ENCODE measurements at regions not wholly inside any gene's neighbourhood (a gene's known extent, or its start where the extent isn't known, plus 50 kb on each side); places are given as distances from the start of the nearest gene placed in this dataset.
A peak's percentile ranks its signal among the peaks of the same experiment; 100 is the strongest.

DNA sequence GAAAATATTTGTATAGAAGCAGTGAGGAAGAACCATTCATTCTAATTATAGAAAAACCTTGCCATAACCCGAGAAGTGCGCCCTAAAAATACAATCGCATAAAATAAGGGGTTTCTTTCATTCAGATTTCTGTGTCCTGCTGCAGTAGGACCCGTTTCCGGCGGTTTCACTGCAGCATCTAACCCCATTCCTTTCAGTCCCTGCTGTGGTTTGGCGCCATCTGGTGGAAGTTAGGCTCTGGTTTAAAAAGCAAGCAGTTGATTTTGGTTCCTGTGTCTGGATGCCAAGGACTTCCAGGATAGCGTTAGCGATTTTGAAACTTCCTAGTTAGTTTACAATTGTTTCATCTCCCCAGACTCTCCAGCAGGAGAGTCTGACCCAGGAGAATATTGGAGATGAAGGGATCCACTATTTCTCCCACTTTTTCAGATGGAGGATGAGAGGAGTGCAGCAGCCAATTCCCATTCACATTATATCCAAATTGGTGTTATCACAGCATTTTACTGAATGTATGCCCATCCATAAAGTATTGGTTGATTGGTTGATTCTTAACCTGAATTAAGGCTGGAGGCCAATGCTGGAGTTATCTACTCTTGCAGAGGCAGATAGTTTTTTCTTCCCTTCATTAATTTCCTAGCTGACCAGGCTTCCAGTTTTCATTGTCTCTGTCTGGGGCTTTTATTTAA, 128.8 kb upstream of the CACNA2D1 start:
- Histone ChIP-seq H3K4me3 (no peak overlapping the region), H3K27ac (ENCODE audit: low read depth) (no peak overlapping the region), H3K4me2 (no peak overlapping the region), H4K20me1 (replicated peaks; ENCODE audit: insufficient read depth) (no peaks in the 10 kb centered on the region), H3F3A (replicated peaks; ENCODE audit: low read depth) (no peaks in the 10 kb centered on the region), H3K9me2 (ENCODE audit: insufficient read depth) (no peaks in the 10 kb centered on the region), H3K36me3 (ENCODE audit: insufficient read depth) (no peaks in the 10 kb centered on the region), H3K4me1 (ENCODE audit: insufficient read depth) (no peaks in the 10 kb centered on the region), H3K27me3 (ENCODE audit: insufficient read depth) (no peaks in the 10 kb centered on the region), H3K79me2 (replicated peaks; ENCODE audit: insufficient read depth) (no peaks in the 10 kb centered on the region), H2AFZ (peak overlapping the region; percentile 14; the same call in 1 of the 2 replicates)
- ATAC-seq (peak; percentile 98), DNase-seq (ENCODE audit: low spot score) (peak; percentile 97)
- Mint-ChIP-seq H3K27ac (no peak overlapping the region; the same call in 1 of the 2 replicates), H3K9me3 (no peaks in the 10 kb centered on the region; the same call in 2 of the 3 replicates), H3K36me3 (ENCODE audit: low read depth) (no peaks in the 10 kb centered on the region), H3K4me1 (peaks cover 10% of the 10 kb centered on the region), H3K4me3 (no peak overlapping the region), H3K27me3 (ENCODE audit: insufficient read depth, low read depth, poor library complexity) (peaks cover 4% of the 10 kb centered on the region)
- TF ChIP-seq NANOG (IDR thresholded peaks at IDR 0.05; ENCODE audit: borderline replicate concordance) (peak; percentile 27; the same call in 1 of the 2 replicates), EZH2phosphoT487 (IDR thresholded peaks at IDR 0.05; ENCODE audit: unreplicated experiment) (no peak), EZH2 (IDR thresholded peaks at IDR 0.05; ENCODE audit: low read depth, unreplicated experiment) (no peak), STAT1 (IDR thresholded peaks at IDR 0.05; ENCODE audit: unreplicated experiment) (no peak), POLR2AphosphoS5 (IDR thresholded peaks at IDR 0.05; ENCODE audit: low read depth) (no peak), CREB1 (CRISPR knock-in tag; IDR thresholded peaks at IDR 0.05; ENCODE audit: low read depth) (no peak), JUNB (IDR thresholded peaks at IDR 0.05; ENCODE audit: unreplicated experiment) (no peak), ZNF114 (CRISPR knock-in tag; IDR thresholded peaks at IDR 0.05) (no peak), ZNF331 (CRISPR knock-in tag; IDR thresholded peaks at IDR 0.05; ENCODE audit: low read depth) (no peak)
- TF ChIP-seq, protein P1, sequence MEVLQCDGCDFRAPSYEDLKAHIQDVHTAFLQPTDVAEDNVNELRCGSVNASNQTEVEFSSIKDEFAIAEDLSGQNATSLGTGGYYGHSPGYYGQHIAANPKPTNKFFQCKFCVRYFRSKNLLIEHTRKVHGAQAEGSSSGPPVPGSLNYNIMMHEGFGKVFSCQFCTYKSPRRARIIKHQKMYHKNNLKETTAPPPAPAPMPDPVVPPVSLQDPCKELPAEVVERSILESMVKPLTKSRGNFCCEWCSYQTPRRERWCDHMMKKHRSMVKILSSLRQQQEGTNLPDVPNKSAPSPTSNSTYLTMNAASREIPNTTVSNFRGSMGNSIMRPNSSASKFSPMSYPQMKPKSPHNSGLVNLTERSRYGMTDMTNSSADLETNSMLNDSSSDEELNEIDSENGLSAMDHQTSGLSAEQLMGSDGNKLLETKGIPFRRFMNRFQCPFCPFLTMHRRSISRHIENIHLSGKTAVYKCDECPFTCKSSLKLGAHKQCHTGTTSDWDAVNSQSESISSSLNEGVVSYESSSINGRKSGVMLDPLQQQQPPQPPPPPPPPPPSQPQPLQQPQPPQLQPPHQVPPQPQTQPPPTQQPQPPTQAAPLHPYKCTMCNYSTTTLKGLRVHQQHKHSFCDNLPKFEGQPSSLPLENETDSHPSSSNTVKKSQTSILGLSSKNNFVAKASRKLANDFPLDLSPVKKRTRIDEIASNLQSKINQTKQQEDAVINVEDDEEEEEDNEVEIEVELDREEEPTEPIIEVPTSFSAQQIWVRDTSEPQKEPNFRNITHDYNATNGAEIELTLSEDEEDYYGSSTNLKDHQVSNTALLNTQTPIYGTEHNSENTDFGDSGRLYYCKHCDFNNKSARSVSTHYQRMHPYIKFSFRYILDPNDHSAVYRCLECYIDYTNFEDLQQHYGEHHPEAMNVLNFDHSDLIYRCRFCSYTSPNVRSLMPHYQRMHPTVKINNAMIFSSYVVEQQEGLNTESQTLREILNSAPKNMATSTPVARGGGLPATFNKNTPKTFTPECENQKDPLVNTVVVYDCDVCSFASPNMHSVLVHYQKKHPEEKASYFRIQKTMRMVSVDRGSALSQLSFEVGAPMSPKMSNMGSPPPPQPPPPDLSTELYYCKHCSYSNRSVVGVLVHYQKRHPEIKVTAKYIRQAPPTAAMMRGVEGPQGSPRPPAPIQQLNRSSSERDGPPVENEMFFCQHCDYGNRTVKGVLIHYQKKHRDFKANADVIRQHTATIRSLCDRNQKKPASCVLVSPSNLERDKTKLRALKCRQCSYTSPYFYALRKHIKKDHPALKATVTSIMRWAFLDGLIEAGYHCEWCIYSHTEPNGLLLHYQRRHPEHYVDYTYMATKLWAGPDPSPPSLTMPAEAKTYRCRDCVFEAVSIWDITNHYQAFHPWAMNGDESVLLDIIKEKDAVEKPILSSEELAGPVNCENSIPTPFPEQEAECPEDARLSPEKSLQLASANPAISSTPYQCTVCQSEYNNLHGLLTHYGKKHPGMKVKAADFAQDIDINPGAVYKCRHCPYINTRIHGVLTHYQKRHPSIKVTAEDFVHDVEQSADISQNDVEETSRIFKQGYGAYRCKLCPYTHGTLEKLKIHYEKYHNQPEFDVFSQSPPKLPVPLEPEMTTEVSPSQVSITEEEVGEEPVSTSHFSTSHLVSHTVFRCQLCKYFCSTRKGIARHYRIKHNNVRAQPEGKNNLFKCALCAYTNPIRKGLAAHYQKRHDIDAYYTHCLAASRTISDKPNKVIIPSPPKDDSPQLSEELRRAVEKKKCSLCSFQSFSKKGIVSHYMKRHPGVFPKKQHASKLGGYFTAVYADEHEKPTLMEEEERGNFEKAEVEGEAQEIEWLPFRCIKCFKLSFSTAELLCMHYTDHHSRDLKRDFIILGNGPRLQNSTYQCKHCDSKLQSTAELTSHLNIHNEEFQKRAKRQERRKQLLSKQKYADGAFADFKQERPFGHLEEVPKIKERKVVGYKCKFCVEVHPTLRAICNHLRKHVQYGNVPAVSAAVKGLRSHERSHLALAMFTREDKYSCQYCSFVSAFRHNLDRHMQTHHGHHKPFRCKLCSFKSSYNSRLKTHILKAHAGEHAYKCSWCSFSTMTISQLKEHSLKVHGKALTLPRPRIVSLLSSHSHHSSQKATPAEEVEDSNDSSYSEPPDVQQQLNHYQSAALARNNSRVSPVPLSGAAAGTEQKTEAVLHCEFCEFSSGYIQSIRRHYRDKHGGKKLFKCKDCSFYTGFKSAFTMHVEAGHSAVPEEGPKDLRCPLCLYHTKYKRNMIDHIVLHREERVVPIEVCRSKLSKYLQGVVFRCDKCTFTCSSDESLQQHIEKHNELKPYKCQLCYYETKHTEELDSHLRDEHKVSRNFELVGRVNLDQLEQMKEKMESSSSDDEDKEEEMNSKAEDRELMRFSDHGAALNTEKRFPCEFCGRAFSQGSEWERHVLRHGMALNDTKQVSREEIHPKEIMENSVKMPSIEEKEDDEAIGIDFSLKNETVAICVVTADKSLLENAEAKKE (CRISPR knock-in tag; IDR thresholded peaks at IDR 0.05), result no peak
- TF ChIP-seq, protein P2, sequence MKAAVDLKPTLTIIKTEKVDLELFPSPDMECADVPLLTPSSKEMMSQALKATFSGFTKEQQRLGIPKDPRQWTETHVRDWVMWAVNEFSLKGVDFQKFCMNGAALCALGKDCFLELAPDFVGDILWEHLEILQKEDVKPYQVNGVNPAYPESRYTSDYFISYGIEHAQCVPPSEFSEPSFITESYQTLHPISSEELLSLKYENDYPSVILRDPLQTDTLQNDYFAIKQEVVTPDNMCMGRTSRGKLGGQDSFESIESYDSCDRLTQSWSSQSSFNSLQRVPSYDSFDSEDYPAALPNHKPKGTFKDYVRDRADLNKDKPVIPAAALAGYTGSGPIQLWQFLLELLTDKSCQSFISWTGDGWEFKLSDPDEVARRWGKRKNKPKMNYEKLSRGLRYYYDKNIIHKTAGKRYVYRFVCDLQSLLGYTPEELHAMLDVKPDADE (IDR thresholded peaks at IDR 0.05), result no peak
- TF ChIP-seq, protein P3, sequence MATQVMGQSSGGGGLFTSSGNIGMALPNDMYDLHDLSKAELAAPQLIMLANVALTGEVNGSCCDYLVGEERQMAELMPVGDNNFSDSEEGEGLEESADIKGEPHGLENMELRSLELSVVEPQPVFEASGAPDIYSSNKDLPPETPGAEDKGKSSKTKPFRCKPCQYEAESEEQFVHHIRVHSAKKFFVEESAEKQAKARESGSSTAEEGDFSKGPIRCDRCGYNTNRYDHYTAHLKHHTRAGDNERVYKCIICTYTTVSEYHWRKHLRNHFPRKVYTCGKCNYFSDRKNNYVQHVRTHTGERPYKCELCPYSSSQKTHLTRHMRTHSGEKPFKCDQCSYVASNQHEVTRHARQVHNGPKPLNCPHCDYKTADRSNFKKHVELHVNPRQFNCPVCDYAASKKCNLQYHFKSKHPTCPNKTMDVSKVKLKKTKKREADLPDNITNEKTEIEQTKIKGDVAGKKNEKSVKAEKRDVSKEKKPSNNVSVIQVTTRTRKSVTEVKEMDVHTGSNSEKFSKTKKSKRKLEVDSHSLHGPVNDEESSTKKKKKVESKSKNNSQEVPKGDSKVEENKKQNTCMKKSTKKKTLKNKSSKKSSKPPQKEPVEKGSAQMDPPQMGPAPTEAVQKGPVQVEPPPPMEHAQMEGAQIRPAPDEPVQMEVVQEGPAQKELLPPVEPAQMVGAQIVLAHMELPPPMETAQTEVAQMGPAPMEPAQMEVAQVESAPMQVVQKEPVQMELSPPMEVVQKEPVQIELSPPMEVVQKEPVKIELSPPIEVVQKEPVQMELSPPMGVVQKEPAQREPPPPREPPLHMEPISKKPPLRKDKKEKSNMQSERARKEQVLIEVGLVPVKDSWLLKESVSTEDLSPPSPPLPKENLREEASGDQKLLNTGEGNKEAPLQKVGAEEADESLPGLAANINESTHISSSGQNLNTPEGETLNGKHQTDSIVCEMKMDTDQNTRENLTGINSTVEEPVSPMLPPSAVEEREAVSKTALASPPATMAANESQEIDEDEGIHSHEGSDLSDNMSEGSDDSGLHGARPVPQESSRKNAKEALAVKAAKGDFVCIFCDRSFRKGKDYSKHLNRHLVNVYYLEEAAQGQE (IDR thresholded peaks at IDR 0.05; ENCODE audit: unreplicated experiment), result no peak
- TF ChIP-seq, protein P4, sequence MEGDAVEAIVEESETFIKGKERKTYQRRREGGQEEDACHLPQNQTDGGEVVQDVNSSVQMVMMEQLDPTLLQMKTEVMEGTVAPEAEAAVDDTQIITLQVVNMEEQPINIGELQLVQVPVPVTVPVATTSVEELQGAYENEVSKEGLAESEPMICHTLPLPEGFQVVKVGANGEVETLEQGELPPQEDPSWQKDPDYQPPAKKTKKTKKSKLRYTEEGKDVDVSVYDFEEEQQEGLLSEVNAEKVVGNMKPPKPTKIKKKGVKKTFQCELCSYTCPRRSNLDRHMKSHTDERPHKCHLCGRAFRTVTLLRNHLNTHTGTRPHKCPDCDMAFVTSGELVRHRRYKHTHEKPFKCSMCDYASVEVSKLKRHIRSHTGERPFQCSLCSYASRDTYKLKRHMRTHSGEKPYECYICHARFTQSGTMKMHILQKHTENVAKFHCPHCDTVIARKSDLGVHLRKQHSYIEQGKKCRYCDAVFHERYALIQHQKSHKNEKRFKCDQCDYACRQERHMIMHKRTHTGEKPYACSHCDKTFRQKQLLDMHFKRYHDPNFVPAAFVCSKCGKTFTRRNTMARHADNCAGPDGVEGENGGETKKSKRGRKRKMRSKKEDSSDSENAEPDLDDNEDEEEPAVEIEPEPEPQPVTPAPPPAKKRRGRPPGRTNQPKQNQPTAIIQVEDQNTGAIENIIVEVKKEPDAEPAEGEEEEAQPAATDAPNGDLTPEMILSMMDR (conservative IDR thresholded peaks at IDR 0.05; ENCODE audit: low read depth in 2 of 2), result peak; percentile 98

Measured in GM23338 (cell line).